ENCODE measurements at regions not wholly inside any gene's neighbourhood (a gene's known extent, or its start where the extent isn't known, plus 50 kb on each side); places are given as distances from the start of the nearest gene placed in this dataset.

GRCh38 chr20:24892931-24893330, 56.1 kb upstream of the CST7 start:
- ATAC-seq: no peak

GRCh38 chr20:24894488-24894887, 54.6 kb upstream of the CST7 start:
- ATAC-seq (no peak), DNase-seq (no peak)
- H3K9me3 ChIP-seq: peaks cover 3% of the 10 kb centered on the region
- H3K4me1 ChIP-seq (ENCODE audit: low read depth): no peaks in the 10 kb centered on the region
- no peaks in the 10 kb centered on the region for H3K36me3 ChIP-seq (ENCODE audit: low read depth)
- no peak overlapping the region for H3K4me3 ChIP-seq
- no peak for TF ChIP-seq CTCF (IDR thresholded peaks at IDR 0.05)
- intact Hi-C loops (cut with DNase I, micrococcal nuclease): no loop called here

More at GRCh38 chr20:24892931-24893330, 56.1 kb upstream of the CST7 start:
- intact Hi-C loops (cut with DNase I, micrococcal nuclease): no loop called here
- Histone ChIP-seq H3K4me1 (ENCODE audit: low read depth) (no peaks in the 10 kb centered on the region), H3K36me3 (ENCODE audit: low read depth) (no peaks in the 10 kb centered on the region), H3K9me3 (no peaks in the 10 kb centered on the region), H3K4me3 (no peak overlapping the region)
- no peak for TF ChIP-seq CTCF (IDR thresholded peaks at IDR 0.05)
- no peak for DNase-seq

- Histone ChIP-seq H3K4me1 (ENCODE audit: low read depth) (no peaks in the 10 kb centered on the region), H3K9me3 (peaks cover 6% of the 10 kb centered on the region), H3K4me3 (no peak overlapping the region), H3K36me3 (ENCODE audit: low read depth) (no peaks in the 10 kb centered on the region)
- DNase-seq (no peak), ATAC-seq (no peak)
- no peak for TF ChIP-seq CTCF (IDR thresholded peaks at IDR 0.05)
- intact Hi-C loops (cut with DNase I, micrococcal nuclease): no loop called here
Observed at GRCh38 chr20:24894967-24895366, 54.1 kb upstream of the CST7 start.

GRCh38 chr20:24895431-24895830, 53.6 kb upstream of the CST7 start:
- ATAC-seq: no peak
- no peak for TF ChIP-seq CTCF (IDR thresholded peaks at IDR 0.05)
- H3K4me1 ChIP-seq (ENCODE audit: low read depth): no peaks in the 10 kb centered on the region
- H3K9me3 ChIP-seq: peaks cover 11% of the 10 kb centered on the region
- no peak overlapping the region for H3K4me3 ChIP-seq
- no peak for DNase-seq
- no peaks in the 10 kb centered on the region for H3K36me3 ChIP-seq (ENCODE audit: low read depth)
- intact Hi-C loops (cut with DNase I, micrococcal nuclease): no loop called here

- ATAC-seq (no peak), DNase-seq (no peak)
- H3K36me3 ChIP-seq (ENCODE audit: low read depth): no peaks in the 10 kb centered on the region
- no peak overlapping the region for H3K4me3 ChIP-seq
- TF ChIP-seq CTCF (IDR thresholded peaks at IDR 0.05): no peak
- H3K9me3 ChIP-seq: peaks cover 11% of the 10 kb centered on the region
- no peaks in the 10 kb centered on the region for H3K4me1 ChIP-seq (ENCODE audit: low read depth)
- intact Hi-C loops (cut with DNase I, micrococcal nuclease): no loop called here
Observed at GRCh38 chr20:24895898-24896658, 53.0 kb upstream of the CST7 start.

All from mucosa of descending colon (tissue), 3 donors.